NCI-H446 (cell line): ENCODE measurements at regions not wholly inside any gene's neighbourhood (a gene's known extent, or its start where the extent isn't known, plus 50 kb on each side); places are given as distances from the start of the nearest gene placed in this dataset.
"Not testable (repeated sequence)": the region's sequence is repeated elsewhere in the genome, so short reads cannot be mapped to it uniquely, and the experiment has no call there.

Source experiments
- DNase-seq, 2 experiments: peaks; one replicate each; lab custom pipeline; 2025; lab: John Stamatoyannopoulos, UW

GRCh38 chr2:187783446-187783845 lies 229.2 kb upstream of the TFPI start:
- DNase-seq, result no peak

- not testable (repeated sequence) for DNase-seq
These were observed 229.9 kb upstream of the TFPI start for GRCh38 chr2:187784138-187784537.

DNA sequence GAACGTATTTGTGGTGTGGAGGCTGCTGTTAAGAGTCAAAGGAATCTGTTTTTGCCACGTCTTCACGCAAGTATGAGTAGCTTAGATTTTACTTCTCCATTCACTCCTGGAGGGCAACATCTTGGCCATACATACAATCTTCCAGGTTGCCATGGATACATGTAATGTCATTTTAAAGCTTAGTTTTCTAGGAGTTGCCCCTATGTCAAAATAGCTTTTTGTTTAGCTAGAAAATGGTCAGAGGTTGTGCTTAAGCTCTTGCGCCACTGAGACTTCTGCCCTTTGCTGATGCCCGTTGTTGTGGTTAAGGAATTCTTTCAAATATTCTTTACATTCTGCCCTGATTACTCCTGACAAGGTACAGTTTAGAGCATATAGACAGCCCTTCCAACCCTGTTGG lies 245.4 kb upstream of the TFPI start:
- no peak for DNase-seq

DNA sequence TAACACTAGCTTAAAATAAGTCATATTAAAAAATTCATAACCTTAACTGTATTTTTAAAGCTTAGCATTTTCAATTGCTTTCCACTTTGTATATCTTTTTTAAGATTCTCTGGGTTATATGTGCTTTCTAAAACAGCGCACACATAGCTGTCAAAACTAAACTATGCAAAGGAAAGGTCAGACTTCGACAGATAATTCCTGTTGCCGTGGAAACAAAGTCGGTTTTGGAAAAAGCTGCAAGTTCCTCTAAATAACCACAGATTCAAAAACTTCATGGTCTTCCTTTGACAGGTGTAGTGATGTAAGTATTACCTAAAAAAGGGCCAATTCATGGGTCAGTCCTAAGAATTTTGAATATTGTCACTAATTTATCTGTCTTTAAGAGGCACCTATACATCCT lies 249.6 kb upstream of the TFPI start:
- no peak for DNase-seq

GRCh38 chr2:187815113-187815512 lies 260.9 kb upstream of the TFPI start:
- DNase-seq, result no peak

- DNase-seq, result peak in 1 of 2 experiments; percentile 8
These were observed 265.4 kb upstream of the TFPI start for GRCh38 chr2:187819624-187820023.

DNA sequence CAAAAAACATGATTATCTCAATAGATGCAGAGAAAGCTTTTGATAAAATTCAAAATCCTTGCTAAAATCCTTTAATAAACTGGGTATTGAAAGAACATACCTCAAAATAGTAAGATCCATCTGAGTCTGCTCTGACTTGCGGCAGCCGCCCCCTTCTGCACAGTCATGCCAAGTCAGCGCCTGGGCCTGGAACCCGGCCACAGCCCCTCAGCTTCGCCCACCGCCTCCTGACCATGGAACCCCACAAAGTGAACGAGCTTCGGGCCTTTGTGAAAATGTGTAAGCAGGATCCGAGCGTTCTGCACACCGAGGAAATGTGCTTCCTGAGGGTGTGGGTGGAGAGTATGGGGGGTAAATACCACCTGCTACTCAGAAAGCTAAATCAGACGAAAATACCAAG lies 270.9 kb upstream of the TFPI start:
- DNase-seq, result no peak

DNA sequence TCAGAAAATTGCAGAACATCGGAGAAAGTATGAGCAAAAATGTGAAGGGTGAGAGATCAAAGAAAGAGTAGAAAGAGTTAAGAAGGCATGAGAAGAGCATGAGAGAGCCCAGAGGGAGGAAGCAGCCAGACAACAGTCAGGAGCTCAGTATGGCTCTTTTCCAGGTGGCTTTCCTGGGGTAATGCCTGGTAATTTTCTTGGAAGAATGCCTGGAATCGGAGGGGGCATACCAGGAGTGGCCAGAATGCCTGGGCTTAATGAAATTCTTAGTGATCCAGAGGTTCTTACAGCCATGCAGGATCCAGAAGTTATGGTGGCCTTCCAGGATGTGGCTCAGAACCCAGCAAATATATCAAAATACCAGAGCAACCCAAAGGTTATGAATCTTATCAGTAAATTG lies 271.8 kb upstream of the TFPI start:
- peak; percentile 70 to 86 for DNase-seq

GRCh38 chr2:187834787-187835186 lies 280.6 kb upstream of the TFPI start:
- DNase-seq, result no peak

GRCh38 chr2:187838690-187839089 lies 284.5 kb upstream of the TFPI start:
- no peak for DNase-seq

DNA sequence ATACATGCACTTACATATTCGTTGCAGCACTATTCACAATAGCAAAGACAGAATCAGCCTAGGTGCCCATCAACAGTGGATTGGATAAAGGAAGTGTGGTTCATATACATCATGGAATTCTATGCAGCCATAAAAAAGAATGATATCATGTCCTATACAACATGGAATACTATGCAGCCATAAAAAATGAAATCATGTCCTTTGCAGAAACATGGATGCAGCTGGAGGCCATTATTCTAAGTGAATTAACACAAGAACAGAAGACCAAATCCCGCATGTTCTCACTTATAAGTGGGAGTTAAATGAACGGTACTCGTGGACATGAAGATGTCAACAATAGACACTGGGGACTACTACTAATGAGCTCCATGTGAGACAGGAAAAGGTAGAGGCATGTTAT lies 288.1 kb upstream of the TFPI start:
- no peak for DNase-seq

DNA sequence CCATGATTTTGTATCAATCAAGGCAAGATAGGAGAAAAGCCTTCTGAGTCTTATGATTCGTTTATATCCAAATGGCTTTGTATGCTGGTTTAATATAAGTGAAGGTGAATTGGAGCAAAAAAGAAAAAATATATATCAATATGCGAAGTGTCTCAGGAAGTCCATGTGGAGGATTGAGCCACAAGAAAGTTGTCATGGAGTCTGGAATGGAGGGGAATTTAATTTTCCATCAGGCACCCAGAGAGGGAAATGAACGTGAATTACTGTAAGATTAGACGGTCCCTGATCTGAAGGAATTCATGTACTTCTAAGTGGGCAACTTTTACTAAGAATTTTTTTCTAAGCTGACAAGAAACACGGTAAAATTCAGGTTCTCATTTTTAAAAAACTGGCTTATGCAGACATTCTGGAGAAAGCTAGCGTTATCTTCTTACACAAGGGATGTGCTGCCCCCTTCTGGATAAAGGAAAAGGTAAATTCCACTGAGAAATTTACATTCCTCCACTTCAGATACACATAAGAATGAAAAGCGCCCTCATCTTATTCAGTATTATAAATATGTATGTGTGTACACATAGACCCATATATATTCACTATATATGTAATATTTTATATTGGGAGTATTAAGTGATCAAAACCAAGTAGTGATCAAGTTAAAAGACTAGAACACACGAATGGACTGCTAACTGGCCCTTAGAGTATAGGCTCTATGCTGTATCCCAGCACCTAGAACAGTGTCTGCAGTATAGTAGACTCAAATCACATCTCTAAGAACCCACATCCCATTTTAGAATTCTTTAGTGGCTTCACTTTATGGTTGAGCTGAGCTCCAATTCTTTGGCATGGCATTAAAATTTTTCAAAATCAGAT lies 289.0 kb upstream of the TFPI start:
- peak; percentile 17 to 70 for DNase-seq

GRCh38 chr2:187847245-187848208 lies 293.3 kb upstream of the TFPI start:
- DNase-seq, result no peak

GRCh38 chr2:187851955-187852561 lies 297.8 kb upstream of the TFPI start:
- DNase-seq, result no peak

DNA sequence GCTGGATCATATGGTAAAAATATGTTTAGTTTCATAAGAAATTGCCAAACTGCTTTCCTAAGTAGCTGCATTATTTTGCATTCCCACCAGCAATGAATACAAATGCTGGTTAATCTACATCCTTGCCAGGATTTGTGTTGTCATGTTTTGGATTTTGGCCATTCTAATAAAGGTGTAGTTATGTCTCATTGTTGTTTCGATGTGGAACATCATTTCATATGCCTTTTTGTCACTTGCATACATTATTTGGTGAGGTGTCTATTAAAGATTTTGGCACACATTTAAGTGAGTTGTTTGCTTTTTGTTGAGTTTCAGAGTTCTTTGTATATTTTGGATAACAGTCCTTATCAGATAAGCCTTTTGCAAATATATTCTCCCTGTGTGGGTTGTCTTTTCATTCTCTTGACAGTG lies 299.2 kb upstream of the TFPI start:
- DNase-seq, result no peak

GRCh38 chr2:187854801-187855200 lies 300.6 kb upstream of the TFPI start:
- DNase-seq, result no peak

GRCh38 chr2:187855689-187856088 lies 301.5 kb upstream of the TFPI start:
- DNase-seq, result peak in 1 of 2 experiments; percentile 40

GRCh38 chr2:187857826-187858225 lies 303.6 kb upstream of the TFPI start:
- DNase-seq, result no peak

DNA sequence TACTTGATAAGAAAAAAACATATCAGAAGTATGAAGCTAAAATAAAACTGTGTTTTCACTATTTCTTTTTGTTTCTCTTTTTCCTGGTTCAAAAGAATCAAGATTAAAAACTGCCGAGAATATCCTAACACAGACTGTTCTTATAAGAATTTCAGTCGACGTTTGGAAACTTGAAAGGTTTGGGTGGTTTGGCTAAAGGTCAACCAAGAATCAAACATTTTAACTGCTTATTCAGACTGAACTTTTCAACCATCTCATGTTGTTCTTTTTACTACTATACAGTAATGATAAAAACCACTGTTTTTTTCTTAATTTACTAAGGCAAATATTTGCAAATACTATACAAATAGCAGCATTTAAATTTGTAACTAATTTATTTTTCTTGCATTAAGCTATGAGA lies 308.5 kb upstream of the TFPI start:
- DNase-seq, result no peak

DNA sequence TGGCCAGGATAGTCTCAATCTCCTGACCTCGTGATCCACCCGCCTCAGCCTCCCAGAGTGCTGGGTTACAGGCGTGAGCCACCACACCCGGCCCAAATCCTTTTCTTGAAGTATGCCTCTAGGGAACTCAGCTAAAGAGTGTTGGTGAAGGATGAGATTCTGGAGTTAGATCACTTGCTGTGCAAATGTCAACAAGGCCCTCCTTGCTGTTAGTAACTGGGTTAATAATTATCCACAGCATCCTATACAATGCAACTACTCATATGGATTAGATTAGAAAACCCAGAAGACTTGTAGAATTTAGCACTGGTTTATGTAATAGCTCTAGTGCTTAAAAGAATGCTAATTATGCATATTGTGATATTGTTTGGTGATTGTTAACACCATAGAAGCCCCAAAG lies 310.8 kb upstream of the TFPI start:
- DNase-seq, result no peak

- no peak for DNase-seq
These were observed 312.9 kb upstream of the TFPI start for GRCh38 chr2:187867165-187867564.

DNA sequence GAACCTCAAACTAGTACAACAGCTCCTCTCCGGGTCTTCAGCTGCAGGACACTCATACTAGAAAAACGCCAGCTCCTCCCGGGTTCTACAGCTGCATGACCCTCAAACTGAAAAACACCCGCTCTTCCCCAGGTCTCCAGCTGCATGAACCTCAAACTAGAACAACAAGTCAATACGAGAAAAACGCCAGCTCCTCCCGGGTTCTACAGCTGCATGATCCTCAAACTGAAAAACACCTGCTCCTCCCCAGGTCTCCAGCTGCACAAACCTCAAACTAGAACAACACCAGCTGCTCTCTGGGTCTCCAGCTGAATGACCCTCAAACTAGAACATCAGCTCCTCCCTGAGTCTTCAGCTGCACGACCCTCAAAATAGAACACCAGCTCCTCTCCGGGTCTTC lies 315.0 kb upstream of the TFPI start:
- no peak for DNase-seq
